Neutrophil (primary cell): ENCODE measurements at regions not wholly inside any gene's neighbourhood (a gene's known extent, or its start where the extent isn't known, plus 50 kb on each side); places are given as distances from the start of the nearest gene placed in this dataset.

ENCODE experiments used
- H3K27ac ChIP-seq: fragments of 200-600 bp; sonication (generic); 2 replicates; pipeline ENCODE4 v1.5.1; 2016; ENCODE audit warnings: mild to moderate bottlenecking, moderate library complexity
- H3K27me3 ChIP-seq: fragments of 200-600 bp; sonication (generic); 2 replicates; pipeline ENCODE4 v1.6.0; 2016; ENCODE audit warnings: mild to moderate bottlenecking
- H3K36me3 ChIP-seq: fragments of 200-600 bp; sonication (generic); 2 replicates; pipeline ENCODE4 v1.5.1; 2017
- H3K4me1 ChIP-seq, 2 experiments: fragments of 200-600 bp in 1 of 2; sonication (generic) in 1 of 2; 1 replicate in 1 of 2; 2 replicates in 1 of 2; pipeline versions ENCODE4 v1.5.1 to v1.6.1; 2013 to 2016; ENCODE audit warnings: low read depth in 1 of 2, low read length in 1 of 2, mild to moderate bottlenecking in 1 of 2, moderate library complexity in 1 of 2; ENCODE audit not compliant: control insufficient read depth in 1 of 2, insufficient read depth in 1 of 2
- H3K4me3 ChIP-seq, 2 experiments: fragments of 200-600 bp in 1 of 2; sonication (generic) in 1 of 2; 1 replicate in 1 of 2; 2 replicates in 1 of 2; pipeline ENCODE4 v1.5.1; 2013 to 2016; ENCODE audit warnings: low read depth in 1 of 2, low read length in 1 of 2, mild to moderate bottlenecking in 1 of 2, moderate library complexity in 1 of 2
- H3K9me3 ChIP-seq: fragments of 200-600 bp; sonication (generic); 2 replicates; pipeline ENCODE4 v1.5.1; 2016
- TF ChIP-seq, protein P1 (sequence below): fragments of 200-600 bp; sonication (generic); IDR thresholded peaks from 2 replicates; pipeline ENCODE4 v1.5.1; 2016; ENCODE audit warnings: antibody characterized with exemption

DNA sequence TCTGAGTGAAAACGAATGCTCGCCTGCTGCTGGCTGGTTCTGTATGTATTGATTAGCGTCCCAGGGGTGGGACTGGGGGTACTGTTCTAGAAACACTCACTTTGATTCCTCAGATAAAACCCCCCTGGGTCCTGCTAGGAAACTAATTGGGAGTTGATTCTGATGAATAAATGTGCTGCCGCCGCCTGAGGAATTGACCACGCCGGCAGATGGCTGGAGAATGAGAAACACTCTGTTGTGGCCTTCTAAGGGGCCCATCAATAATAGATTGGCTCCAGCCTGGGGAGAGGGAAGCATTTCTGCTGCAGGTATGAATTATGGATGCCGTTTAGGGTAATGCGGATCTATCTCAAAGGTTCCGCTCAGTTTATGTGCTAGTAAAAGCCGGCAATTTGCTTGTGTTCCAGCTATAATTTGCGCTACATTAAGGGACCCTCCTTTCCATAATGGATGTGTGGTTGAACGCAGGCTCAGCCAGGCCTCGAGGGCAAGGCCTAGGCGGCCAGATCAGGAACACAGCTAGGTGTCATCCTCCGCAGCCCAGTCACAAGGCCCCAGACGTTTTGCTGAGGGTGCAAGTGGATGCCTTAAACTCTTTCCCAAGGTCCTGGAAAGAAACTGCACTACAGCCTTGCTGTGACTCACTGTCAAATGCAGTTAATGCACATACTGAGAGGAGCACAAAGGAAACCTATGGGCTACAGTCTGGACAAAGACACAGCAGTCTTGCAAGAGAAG, 132.2 kb upstream of the HS3ST2 start:
- H3K27ac ChIP-seq = no peak overlapping the region
- TF ChIP-seq, protein P1, sequence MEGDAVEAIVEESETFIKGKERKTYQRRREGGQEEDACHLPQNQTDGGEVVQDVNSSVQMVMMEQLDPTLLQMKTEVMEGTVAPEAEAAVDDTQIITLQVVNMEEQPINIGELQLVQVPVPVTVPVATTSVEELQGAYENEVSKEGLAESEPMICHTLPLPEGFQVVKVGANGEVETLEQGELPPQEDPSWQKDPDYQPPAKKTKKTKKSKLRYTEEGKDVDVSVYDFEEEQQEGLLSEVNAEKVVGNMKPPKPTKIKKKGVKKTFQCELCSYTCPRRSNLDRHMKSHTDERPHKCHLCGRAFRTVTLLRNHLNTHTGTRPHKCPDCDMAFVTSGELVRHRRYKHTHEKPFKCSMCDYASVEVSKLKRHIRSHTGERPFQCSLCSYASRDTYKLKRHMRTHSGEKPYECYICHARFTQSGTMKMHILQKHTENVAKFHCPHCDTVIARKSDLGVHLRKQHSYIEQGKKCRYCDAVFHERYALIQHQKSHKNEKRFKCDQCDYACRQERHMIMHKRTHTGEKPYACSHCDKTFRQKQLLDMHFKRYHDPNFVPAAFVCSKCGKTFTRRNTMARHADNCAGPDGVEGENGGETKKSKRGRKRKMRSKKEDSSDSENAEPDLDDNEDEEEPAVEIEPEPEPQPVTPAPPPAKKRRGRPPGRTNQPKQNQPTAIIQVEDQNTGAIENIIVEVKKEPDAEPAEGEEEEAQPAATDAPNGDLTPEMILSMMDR = no peak
- H3K4me1 ChIP-seq = no peaks in the 10 kb centered on the region
- H3K36me3 ChIP-seq = no peaks in the 10 kb centered on the region
- no peaks in the 10 kb centered on the region for H3K9me3 ChIP-seq
- peaks cover 42% of the 10 kb centered on the region for H3K27me3 ChIP-seq
- H3K4me3 ChIP-seq = no peak overlapping the region

DNA sequence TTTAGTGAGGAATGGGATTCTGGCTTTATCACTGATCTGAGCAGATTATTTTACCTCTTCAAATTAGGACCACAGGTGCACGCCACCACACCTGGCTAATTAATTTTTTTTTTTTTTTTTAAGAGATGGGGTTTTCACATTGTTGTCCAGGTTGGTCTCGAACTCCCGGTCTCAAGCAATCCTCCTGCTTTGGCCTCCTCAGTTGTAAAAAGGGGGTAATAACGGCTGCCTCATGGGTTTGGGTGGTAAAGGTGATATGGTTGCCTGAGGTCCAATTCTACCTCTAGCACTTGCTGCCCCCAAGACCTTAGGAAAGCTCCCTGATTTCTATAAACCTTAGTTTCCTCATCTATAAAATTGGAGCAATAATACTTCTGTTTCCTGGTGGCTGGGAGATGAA, 130.7 kb upstream of the HS3ST2 start:
- no peaks in the 10 kb centered on the region for H3K9me3 ChIP-seq
- H3K4me3 ChIP-seq = no peak overlapping the region
- no peaks in the 10 kb centered on the region for H3K4me1 ChIP-seq
- H3K27me3 ChIP-seq = peaks cover 33% of the 10 kb centered on the region
- TF ChIP-seq, protein P1 = no peak
- H3K27ac ChIP-seq = no peak overlapping the region
- no peaks in the 10 kb centered on the region for H3K36me3 ChIP-seq

DNA sequence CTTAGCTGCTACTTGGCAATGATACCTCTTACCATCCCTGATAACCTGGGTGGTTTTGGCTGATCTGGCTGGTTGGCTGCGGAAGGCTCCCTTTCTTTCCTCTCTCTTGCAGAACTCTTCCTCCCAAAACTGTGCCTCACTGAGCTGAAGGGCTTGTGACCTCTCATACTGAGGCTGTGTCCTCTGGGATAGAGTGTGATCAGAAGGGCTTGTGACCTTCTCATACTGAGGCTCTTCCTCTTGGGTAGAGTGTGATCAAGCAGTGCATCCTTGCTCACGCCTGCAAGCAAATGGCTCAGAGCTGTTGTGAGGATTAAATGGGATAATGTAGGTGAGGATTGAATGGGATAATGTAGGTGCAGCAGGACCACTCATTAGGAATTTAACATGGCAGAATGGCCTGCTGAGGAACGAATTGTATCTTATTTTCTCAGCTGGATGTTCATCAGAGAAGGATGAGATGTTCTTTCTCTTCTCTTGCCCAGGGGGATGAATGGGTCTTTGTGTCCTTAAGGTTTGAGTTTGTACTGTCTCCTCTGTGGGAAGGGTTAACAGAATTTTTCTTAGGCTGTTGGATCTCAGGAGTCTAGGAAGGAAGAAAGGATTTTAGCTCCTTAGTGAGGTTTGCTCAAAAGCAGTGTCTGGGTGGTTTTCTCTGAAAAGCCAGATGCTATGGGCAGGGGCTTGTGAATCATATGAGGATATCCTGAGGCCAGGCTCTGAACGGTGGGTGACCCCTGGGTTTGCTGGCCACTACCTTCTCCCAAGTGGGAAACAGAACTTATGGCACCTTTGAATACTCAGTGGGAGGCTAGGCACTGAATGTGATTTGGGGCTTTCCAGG, 130.0 kb upstream of the HS3ST2 start:
- H3K9me3 ChIP-seq = no peaks in the 10 kb centered on the region
- H3K27me3 ChIP-seq = peaks cover 26% of the 10 kb centered on the region
- H3K36me3 ChIP-seq = no peaks in the 10 kb centered on the region
- H3K4me1 ChIP-seq = no peaks in the 10 kb centered on the region
- no peak overlapping the region for H3K27ac ChIP-seq
- no peak overlapping the region for H3K4me3 ChIP-seq
- TF ChIP-seq, protein P1 = no peak

DNA sequence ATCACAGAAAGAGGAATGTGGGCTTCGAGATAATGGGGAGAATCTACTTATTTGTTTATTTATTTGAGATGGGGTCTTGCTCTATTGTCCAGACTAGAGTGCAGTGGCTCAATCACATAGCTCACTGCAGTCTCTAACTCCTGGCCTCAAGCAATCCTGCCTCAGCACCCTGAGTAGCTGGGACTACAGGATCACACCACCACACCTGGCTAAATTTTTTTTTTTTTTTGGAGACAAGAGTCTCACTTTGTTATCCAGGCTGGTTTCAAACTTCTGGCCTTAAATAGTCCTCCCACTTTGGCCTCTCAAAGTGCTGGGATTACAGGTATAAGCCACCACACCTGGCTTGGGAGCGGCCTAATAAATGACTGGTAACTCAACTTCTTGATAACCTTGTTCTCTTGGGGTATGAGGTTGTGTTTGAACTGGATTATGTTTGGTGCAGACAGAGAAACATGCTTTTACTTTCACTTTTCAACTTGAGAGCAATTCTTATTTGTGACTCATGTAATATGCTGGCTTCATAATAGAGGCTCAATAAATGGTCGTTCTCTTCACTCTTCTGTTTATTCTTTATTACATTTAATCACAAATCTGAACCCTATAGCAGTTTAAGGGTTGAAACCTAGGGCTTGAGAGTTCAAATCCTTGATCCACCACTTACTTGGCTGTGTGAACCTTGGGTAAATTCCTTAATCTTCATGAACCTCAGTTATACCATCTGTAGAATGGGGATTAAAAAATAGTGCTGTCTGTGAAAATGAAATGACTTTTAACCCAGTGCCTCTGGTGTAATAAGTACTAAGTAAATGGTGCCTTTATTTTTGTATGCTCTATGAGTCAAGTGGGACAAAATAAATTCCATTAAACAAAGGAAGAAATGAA, 129.1 kb upstream of the HS3ST2 start:
- no peak overlapping the region for H3K4me3 ChIP-seq
- H3K27me3 ChIP-seq = peaks cover 17% of the 10 kb centered on the region
- H3K27ac ChIP-seq = no peak overlapping the region
- no peaks in the 10 kb centered on the region for H3K36me3 ChIP-seq
- TF ChIP-seq, protein P1 = no peak
- no peaks in the 10 kb centered on the region for H3K9me3 ChIP-seq
- no peaks in the 10 kb centered on the region for H3K4me1 ChIP-seq

DNA sequence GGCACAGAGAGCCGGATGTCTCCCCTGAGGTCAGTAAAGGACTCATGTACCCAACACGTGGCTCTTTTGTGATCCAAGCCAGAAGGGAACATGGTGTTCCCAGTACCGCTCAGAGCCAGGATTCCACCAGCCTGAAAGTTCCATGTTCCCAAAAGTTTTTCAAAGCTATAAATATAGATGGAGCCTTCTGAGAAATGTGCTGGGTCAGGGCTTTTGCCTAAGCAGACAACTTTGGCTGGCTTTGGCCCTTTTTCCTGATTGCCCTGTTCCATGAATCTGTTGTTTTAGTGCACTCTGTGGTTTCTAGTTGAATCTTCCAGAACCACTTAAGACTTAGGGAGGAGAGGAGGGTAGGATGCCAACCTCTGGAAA, 128.5 kb upstream of the HS3ST2 start:
- TF ChIP-seq, protein P1 = no peak
- Histone ChIP-seq H3K9me3 (no peaks in the 10 kb centered on the region), H3K27me3 (peaks cover 11% of the 10 kb centered on the region), H3K4me3 (no peak overlapping the region), H3K36me3 (no peaks in the 10 kb centered on the region), H3K4me1 (no peaks in the 10 kb centered on the region), H3K27ac (no peak overlapping the region)
